Neural cell (in vitro differentiated cells): ENCODE measurements at regions not wholly inside any gene's neighbourhood (a gene's known extent, or its start where the extent isn't known, plus 50 kb on each side); places are given as distances from the start of the nearest gene placed in this dataset.

Source experiments
- H2AFZ ChIP-seq: fragments of 200-600, 300-800 bp; sonication (generic), shearing (Covaris generic); 2 replicates; pipeline ENCODE4 v1.6.0; 2014; ENCODE audit warnings: low read depth, mild to moderate bottlenecking, antibody characterized with exemption, low read length, moderate library complexity
- H3F3A ChIP-seq: fragments of 200-600 bp; shearing (Covaris generic); 2 replicates; pipeline ENCODE4 v1.6.1; 2016; ENCODE audit warnings: mild to moderate bottlenecking, moderate library complexity, mixed read lengths, antibody characterized with exemption, low read length; ENCODE audit not compliant: insufficient read depth, poor library complexity, severe bottlenecking
- H3K27ac ChIP-seq: fragments of 200-600, 300-800 bp; sonication (generic), shearing (Covaris generic); 2 replicates; pipeline ENCODE4 v1.5.1; 2014; ENCODE audit warnings: mild to moderate bottlenecking, low read length, moderate library complexity
- H3K27me3 ChIP-seq: fragments of 300-800, 200-600 bp; sonication (generic), shearing (Covaris generic); 2 replicates; pipeline ENCODE4 v1.6.0; 2014; ENCODE audit warnings: mild to moderate bottlenecking, low read depth, low read length, moderate library complexity; ENCODE audit not compliant: insufficient read depth
- H3K36me3 ChIP-seq: fragments of 300-800, 200-600 bp; sonication (generic), shearing (Covaris generic); 2 replicates; pipeline ENCODE4 v1.5.1; 2014; ENCODE audit warnings: mild to moderate bottlenecking, antibody characterized with exemption, low read length, moderate library complexity; ENCODE audit not compliant: insufficient read depth
- H3K4me2 ChIP-seq: fragments of 300-800, 200-600 bp; sonication (generic), shearing (Covaris generic); 2 replicates; pipeline ENCODE4 v1.6.0; 2014; ENCODE audit warnings: mild to moderate bottlenecking, low read length
- H3K4me3 ChIP-seq: fragments of 300-800, 200-600 bp; sonication (generic), shearing (Covaris generic); 2 replicates; pipeline ENCODE4 v1.5.1; 2014; ENCODE audit warnings: mild to moderate bottlenecking, low read length, moderate library complexity
- H3K79me2 ChIP-seq: fragments of 200-600 bp; shearing (Covaris generic); replicated peaks from 2 replicates; pipeline ENCODE4 v1.6.0; 2014; ENCODE audit warnings: mild to moderate bottlenecking, low read length, moderate library complexity; ENCODE audit not compliant: insufficient read depth
- H3K9ac ChIP-seq: fragments of 300-800, 200-600 bp; sonication (generic), shearing (Covaris generic); 2 replicates; pipeline ENCODE4 v1.6.1; 2016; ENCODE audit warnings: mild to moderate bottlenecking, low read length, mixed read lengths
- H3K9me2 ChIP-seq: fragments of 200-600 bp; shearing (Covaris generic); 2 replicates; pipeline ENCODE4 v1.6.1; 2016; ENCODE audit warnings: mild to moderate bottlenecking, low read length, mixed read lengths; ENCODE audit not compliant: insufficient read depth
- H3K9me3 ChIP-seq: fragments of 200-600, 300-800 bp; sonication (generic), shearing (Covaris generic); 2 replicates; pipeline ENCODE4 v1.6.1; 2016; ENCODE audit warnings: mild to moderate bottlenecking, mixed run types, low read length, moderate library complexity, mixed read lengths
- H4K20me1 ChIP-seq: fragments of 200-600 bp; shearing (Covaris generic); 2 replicates; pipeline ENCODE4 v1.6.1; 2016; ENCODE audit warnings: mild to moderate bottlenecking, mixed run types; ENCODE audit not compliant: insufficient read depth
- CTCF ChIP-seq: fragments of 450-650 bp; IDR thresholded peaks from 2 replicates; pipeline ENCODE4 v1.5.1; 2014; ENCODE audit warnings: antibody characterized with exemption, mild to moderate bottlenecking, moderate library complexity; ENCODE audit not compliant: poor library complexity, severe bottlenecking
- EP300 ChIP-seq: fragments of 450-650 bp; conservative IDR thresholded peaks from 2 replicates; pipeline ENCODE4 v1.6.1; 2014; ENCODE audit warnings: antibody characterized with exemption, mild to moderate bottlenecking, moderate library complexity; ENCODE audit not compliant: poor library complexity, severe bottlenecking
- EZH2 ChIP-seq: fragments of 200-600, 300-800 bp; shearing (Covaris generic), sonication (generic); IDR thresholded peaks from 2 replicates; pipeline ENCODE4 v1.6.1; 2014; ENCODE audit warnings: antibody characterized with exemption, low read length, borderline replicate concordance, mild to moderate bottlenecking; ENCODE audit not compliant: insufficient read depth, poor library complexity, severe bottlenecking
- MXI1 ChIP-seq: fragments of 450-650 bp; conservative IDR thresholded peaks from 2 replicates; pipeline ENCODE4 v1.6.1; 2014; ENCODE audit warnings: antibody characterized with exemption, mild to moderate bottlenecking; ENCODE audit not compliant: poor library complexity, severe bottlenecking
- POLR2AphosphoS5 ChIP-seq: IDR thresholded peaks from 2 replicates; pipeline ENCODE4 v1.6.1; 2012
- RAD21 ChIP-seq: fragments of 450-650 bp; conservative IDR thresholded peaks from 2 replicates; pipeline ENCODE4 v1.6.1; 2014; ENCODE audit warnings: antibody characterized with exemption, mild to moderate bottlenecking, moderate library complexity
- REST ChIP-seq: IDR thresholded peaks from 2 replicates; pipeline ENCODE4 v1.6.1; 2012; ENCODE audit warnings: borderline replicate concordance
- SMC3 ChIP-seq: fragments of 450-650 bp; conservative IDR thresholded peaks from 2 replicates; pipeline ENCODE4 v1.6.1; 2014; ENCODE audit warnings: antibody characterized with exemption, mild to moderate bottlenecking, moderate library complexity; ENCODE audit not compliant: poor library complexity
- TAF1 ChIP-seq: IDR thresholded peaks from 2 replicates; pipeline ENCODE4 v1.6.1; 2012; ENCODE audit warnings: low read depth

- Histone ChIP-seq H3K9ac (no peak overlapping the region), H3K9me3 (no peaks in the 10 kb centered on the region), H3F3A (no peaks in the 10 kb centered on the region), H3K27ac (no peak overlapping the region), H3K9me2 (no peaks in the 10 kb centered on the region), H3K27me3 (no peaks in the 10 kb centered on the region), H3K79me2 (no peaks in the 10 kb centered on the region), H4K20me1 (no peaks in the 10 kb centered on the region), H3K36me3 (no peaks in the 10 kb centered on the region), H2AFZ (no peak overlapping the region), H3K4me2 (no peak overlapping the region), H3K4me3 (no peak overlapping the region)
- TF ChIP-seq CTCF: no peak
- TF ChIP-seq MXI1: no peak
- no peak for TF ChIP-seq POLR2AphosphoS5
- no peak for TF ChIP-seq EP300
- no peak for TF ChIP-seq TAF1
- TF ChIP-seq EZH2: no peak
- no peak for TF ChIP-seq REST
- TF ChIP-seq RAD21: no peak
- no peak for TF ChIP-seq SMC3
These were observed 526.1 kb upstream of the PABPC4L start for GRCh38 chr4:134727696-134728095.

- Histone ChIP-seq H3K27ac (no peak overlapping the region), H3K36me3 (no peaks in the 10 kb centered on the region), H3K9me3 (no peaks in the 10 kb centered on the region), H2AFZ (no peak overlapping the region), H3K4me2 (no peak overlapping the region), H3K4me3 (no peak overlapping the region), H4K20me1 (no peaks in the 10 kb centered on the region), H3K9ac (no peak overlapping the region), H3K79me2 (no peaks in the 10 kb centered on the region), H3F3A (no peaks in the 10 kb centered on the region), H3K27me3 (no peaks in the 10 kb centered on the region), H3K9me2 (no peaks in the 10 kb centered on the region)
- TF ChIP-seq RAD21: no peak
These were observed 520.7 kb upstream of the PABPC4L start for GRCh38 chr4:134722306-134722705.

- no peak for TF ChIP-seq SMC3
- no peak for TF ChIP-seq MXI1
- TF ChIP-seq CTCF: no peak
- TF ChIP-seq RAD21: no peak
- TF ChIP-seq TAF1: no peak
- TF ChIP-seq REST: no peak
- no peak for TF ChIP-seq POLR2AphosphoS5
- TF ChIP-seq EP300: no peak
- TF ChIP-seq EZH2: no peak
- Histone ChIP-seq H3K4me3 (no peak overlapping the region), H4K20me1 (no peaks in the 10 kb centered on the region), H3K79me2 (no peaks in the 10 kb centered on the region), H3K9ac (no peak overlapping the region), H3K36me3 (no peaks in the 10 kb centered on the region), H3K4me2 (no peak overlapping the region), H3K9me3 (no peaks in the 10 kb centered on the region), H3K9me2 (no peaks in the 10 kb centered on the region), H2AFZ (no peak overlapping the region), H3K27ac (no peak overlapping the region), H3K27me3 (no peaks in the 10 kb centered on the region), H3F3A (no peaks in the 10 kb centered on the region)
These were observed 518.4 kb upstream of the PABPC4L start for GRCh38 chr4:134720030-134720429.
